H1 (cell line): ENCODE measurements at regions not wholly inside any gene's neighbourhood (a gene's known extent, or its start where the extent isn't known, plus 50 kb on each side); places are given as distances from the start of the nearest gene placed in this dataset.

Source experiments
- TF ChIP-seq, protein P1 (sequence below): fragments of 300-600 bp; sonication (generic); IDR thresholded peaks from 2 replicates; pipeline ENCODE4 v1.7.1; 2012; ENCODE audit warnings: low read length, moderate library complexity, mild to moderate bottlenecking, inconsistent platforms; ENCODE audit not compliant: insufficient replicate concordance

DNA sequence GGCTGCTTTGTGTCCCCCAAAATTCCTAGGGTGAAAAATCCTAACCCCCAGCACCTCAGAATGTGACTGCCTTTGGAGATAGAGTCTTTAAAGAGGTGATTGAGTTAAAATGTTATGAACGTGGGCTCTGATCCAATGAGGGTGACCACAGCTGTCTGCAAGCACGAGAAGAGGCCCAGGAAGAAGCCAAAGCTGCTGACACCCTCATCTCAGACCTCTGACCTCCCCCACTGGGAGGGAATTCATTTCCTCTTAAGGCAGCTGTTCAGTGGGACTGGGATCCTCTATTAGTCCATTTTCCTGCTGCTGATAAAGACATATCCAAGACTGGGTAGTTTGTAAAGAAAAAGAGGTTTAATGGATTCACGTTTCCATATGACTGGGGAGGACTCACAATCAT lies 544.4 kb downstream of the DCDC2C start (continued):
- TF ChIP-seq, protein P1, sequence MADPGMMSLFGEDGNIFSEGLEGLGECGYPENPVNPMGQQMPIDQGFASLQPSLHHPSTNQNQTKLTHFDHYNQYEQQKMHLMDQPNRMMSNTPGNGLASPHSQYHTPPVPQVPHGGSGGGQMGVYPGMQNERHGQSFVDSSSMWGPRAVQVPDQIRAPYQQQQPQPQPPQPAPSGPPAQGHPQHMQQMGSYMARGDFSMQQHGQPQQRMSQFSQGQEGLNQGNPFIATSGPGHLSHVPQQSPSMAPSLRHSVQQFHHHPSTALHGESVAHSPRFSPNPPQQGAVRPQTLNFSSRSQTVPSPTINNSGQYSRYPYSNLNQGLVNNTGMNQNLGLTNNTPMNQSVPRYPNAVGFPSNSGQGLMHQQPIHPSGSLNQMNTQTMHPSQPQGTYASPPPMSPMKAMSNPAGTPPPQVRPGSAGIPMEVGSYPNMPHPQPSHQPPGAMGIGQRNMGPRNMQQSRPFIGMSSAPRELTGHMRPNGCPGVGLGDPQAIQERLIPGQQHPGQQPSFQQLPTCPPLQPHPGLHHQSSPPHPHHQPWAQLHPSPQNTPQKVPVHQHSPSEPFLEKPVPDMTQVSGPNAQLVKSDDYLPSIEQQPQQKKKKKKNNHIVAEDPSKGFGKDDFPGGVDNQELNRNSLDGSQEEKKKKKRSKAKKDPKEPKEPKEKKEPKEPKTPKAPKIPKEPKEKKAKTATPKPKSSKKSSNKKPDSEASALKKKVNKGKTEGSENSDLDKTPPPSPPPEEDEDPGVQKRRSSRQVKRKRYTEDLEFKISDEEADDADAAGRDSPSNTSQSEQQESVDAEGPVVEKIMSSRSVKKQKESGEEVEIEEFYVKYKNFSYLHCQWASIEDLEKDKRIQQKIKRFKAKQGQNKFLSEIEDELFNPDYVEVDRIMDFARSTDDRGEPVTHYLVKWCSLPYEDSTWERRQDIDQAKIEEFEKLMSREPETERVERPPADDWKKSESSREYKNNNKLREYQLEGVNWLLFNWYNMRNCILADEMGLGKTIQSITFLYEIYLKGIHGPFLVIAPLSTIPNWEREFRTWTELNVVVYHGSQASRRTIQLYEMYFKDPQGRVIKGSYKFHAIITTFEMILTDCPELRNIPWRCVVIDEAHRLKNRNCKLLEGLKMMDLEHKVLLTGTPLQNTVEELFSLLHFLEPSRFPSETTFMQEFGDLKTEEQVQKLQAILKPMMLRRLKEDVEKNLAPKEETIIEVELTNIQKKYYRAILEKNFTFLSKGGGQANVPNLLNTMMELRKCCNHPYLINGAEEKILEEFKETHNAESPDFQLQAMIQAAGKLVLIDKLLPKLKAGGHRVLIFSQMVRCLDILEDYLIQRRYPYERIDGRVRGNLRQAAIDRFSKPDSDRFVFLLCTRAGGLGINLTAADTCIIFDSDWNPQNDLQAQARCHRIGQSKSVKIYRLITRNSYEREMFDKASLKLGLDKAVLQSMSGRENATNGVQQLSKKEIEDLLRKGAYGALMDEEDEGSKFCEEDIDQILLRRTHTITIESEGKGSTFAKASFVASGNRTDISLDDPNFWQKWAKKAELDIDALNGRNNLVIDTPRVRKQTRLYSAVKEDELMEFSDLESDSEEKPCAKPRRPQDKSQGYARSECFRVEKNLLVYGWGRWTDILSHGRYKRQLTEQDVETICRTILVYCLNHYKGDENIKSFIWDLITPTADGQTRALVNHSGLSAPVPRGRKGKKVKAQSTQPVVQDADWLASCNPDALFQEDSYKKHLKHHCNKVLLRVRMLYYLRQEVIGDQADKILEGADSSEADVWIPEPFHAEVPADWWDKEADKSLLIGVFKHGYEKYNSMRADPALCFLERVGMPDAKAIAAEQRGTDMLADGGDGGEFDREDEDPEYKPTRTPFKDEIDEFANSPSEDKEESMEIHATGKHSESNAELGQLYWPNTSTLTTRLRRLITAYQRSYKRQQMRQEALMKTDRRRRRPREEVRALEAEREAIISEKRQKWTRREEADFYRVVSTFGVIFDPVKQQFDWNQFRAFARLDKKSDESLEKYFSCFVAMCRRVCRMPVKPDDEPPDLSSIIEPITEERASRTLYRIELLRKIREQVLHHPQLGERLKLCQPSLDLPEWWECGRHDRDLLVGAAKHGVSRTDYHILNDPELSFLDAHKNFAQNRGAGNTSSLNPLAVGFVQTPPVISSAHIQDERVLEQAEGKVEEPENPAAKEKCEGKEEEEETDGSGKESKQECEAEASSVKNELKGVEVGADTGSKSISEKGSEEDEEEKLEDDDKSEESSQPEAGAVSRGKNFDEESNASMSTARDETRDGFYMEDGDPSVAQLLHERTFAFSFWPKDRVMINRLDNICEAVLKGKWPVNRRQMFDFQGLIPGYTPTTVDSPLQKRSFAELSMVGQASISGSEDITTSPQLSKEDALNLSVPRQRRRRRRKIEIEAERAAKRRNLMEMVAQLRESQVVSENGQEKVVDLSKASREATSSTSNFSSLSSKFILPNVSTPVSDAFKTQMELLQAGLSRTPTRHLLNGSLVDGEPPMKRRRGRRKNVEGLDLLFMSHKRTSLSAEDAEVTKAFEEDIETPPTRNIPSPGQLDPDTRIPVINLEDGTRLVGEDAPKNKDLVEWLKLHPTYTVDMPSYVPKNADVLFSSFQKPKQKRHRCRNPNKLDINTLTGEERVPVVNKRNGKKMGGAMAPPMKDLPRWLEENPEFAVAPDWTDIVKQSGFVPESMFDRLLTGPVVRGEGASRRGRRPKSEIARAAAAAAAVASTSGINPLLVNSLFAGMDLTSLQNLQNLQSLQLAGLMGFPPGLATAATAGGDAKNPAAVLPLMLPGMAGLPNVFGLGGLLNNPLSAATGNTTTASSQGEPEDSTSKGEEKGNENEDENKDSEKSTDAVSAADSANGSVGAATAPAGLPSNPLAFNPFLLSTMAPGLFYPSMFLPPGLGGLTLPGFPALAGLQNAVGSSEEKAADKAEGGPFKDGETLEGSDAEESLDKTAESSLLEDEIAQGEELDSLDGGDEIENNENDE = no peak
- TF ChIP-seq, all 59 proteins: peak for 0
